ENCODE measurements at regions not wholly inside any gene's neighbourhood (a gene's known extent, or its start where the extent isn't known, plus 50 kb on each side); places are given as distances from the start of the nearest gene placed in this dataset.

DNA sequence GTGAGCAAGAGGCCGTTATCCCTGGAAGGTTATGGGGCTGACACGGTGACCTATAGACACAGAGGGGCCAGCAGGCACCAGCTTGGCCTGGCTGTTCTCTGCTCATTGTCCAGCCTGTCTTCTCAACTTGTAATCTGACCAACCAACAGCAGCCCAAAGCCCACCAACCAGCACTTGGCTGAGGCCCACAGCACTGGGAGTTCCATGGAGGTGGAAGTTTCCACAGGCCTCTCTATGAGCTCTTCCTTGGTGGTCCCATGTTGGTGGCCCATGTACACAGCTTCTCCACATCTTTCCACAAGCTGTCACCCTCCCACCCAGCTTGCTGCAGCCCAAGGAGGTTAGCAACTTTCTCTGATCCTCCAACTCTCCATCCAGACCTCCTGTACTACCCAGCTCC lies 56.2 kb upstream of the KLHL31 start:
- Mint-ChIP-seq H3K36me3 (no peaks in the 10 kb centered on the region), H3K4me3 (no peak overlapping the region), H3K9me3 (no peaks in the 10 kb centered on the region), H3K27me3 (peaks cover 21% of the 10 kb centered on the region), H3K27ac (no peak overlapping the region), H3K4me1 (peaks cover 3% of the 10 kb centered on the region)
- no peak for ATAC-seq (ENCODE audit: low read depth)
- DNase-seq, result no peak
- POLR2A ChIA-PET, result no interaction called here

DNA sequence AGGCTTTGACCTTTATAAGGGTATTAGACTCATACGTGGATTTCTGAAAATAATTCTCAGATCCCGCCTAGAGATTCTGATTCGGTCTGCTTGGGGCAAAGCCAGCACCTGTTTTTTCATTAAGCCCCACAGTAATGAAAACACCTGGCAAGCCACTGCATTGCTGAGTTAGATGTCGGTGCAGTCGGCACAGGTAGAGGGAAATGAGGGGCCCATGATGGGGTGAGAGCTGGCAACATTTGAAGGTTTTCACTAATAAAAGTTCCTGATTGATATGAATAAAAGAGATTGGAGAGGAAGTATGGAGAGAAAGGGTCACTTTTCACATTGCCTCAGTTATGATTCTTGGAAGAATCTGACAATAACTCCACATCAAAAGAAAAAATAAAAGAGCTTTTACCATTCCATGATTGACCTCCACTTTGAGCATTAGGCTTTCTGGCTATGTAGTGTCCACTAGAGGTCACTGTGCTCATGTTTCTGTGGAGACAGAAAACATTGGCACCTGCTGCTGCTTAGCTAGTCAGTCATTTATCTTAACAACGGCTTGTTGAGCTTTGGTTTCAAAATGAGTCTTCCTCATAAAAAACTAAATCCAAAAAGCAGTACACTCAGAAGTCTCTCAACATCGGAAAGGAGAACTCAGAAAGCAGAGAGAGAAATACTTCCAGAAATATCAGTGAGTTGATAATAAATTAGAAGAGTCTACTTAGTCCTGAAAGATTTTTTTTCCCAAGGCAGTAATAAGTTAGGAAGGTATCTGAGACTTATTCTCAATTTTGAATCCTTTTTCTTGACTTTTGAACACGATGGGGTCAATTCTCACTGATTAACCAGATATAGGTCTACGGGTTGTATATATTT lies 53.3 kb upstream of the KLHL31 start:
- DNase-seq, result no peak
- no peaks in the 10 kb centered on the region for H3K36me3 Mint-ChIP-seq
- H3K27me3 Mint-ChIP-seq, result peaks cover 30% of the 10 kb centered on the region
- H3K27ac Mint-ChIP-seq, result no peak overlapping the region
- POLR2A ChIA-PET, result interaction anchor here (1.3 kb wide), 1 partner anchor 16 kb away, joined by 4 read pairs; no protein-coding TSS in a partner anchor
- peaks cover 2% of the 10 kb centered on the region for H3K4me1 Mint-ChIP-seq
- peak overlapping the region; percentile 1 for H3K4me3 Mint-ChIP-seq
- peak; percentile 85 for ATAC-seq (ENCODE audit: low read depth)
- H3K9me3 Mint-ChIP-seq, result no peaks in the 10 kb centered on the region

DNA sequence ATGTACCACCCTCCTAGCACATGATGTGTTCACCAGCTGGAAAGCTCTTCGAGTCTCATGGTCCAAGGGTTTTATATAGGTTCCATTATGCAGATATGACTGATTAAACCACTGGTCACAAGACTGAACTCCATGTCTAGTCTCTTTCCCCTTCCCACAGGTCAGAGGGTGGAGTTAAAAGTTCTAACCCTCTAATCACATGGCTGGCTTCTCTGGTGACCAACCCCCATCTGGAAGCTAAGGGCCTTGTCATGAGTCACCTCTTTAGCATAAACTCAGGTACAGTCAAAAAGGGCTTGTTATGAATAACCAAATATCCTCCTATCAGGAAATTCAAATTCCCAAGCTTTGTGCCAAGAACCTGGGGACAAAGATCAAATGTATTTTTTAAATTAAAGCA lies 52.0 kb upstream of the KLHL31 start:
- no peak overlapping the region for H3K27ac Mint-ChIP-seq
- POLR2A ChIA-PET, result no interaction called here
- H3K4me1 Mint-ChIP-seq, result peaks cover 2% of the 10 kb centered on the region
- H3K36me3 Mint-ChIP-seq, result no peaks in the 10 kb centered on the region
- H3K27me3 Mint-ChIP-seq, result peaks cover 38% of the 10 kb centered on the region
- ATAC-seq (ENCODE audit: low read depth) (no peak), DNase-seq (no peak)
- no peaks in the 10 kb centered on the region for H3K9me3 Mint-ChIP-seq
- H3K4me3 Mint-ChIP-seq, result no peak overlapping the region

DNA sequence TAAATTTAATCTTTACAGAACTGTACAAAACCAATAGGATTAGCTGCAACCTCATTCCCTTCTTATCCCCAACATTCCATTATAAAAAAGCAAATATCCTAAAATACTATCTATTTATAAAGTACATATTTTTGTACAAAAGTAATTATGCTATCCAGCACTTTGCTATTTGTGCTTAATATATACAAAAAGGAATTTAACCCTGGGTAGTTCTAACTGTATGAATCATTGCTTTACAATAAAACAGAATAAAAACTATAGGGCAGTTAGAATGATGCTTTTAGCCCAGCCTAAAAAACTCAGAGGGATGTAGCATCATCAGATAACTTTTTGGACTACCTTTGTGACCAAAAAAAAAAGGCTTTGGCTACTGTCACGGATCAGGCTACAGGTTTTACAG lies 49.9 kb upstream of the KLHL31 start:
- Mint-ChIP-seq H3K4me1 (peaks cover 2% of the 10 kb centered on the region), H3K27ac (no peak overlapping the region), H3K27me3 (peaks cover 41% of the 10 kb centered on the region), H3K36me3 (no peaks in the 10 kb centered on the region), H3K4me3 (no peak overlapping the region), H3K9me3 (no peaks in the 10 kb centered on the region)
- POLR2A ChIA-PET, result no interaction called here
- ATAC-seq (ENCODE audit: low read depth), result no peak
- no peak for DNase-seq
